ENCODE measurements at regions not wholly inside any gene's neighbourhood (a gene's known extent, or its start where the extent isn't known, plus 50 kb on each side); places are given as distances from the start of the nearest gene placed in this dataset.

- DNase-seq (no peak), ATAC-seq (ENCODE audit: low read depth) (no peak)
- no peak overlapping the region for H2AFZ ChIP-seq (ENCODE audit: insufficient read depth, low read depth, low read length, poor library complexity, severe bottlenecking)
- WGBS (ENCODE audit: insufficient coverage), result no CpG with 5 or more reads among the region's 2 CpGs
- peaks cover under 1 to 2% of the 10 kb centered on the region in 2 donors for H3K4me1 ChIP-seq (ENCODE audit: control insufficient read depth in 2 of 2, insufficient read depth in 2 of 2, low read length in 2 of 2)
- ChIA-PET POLR2A (no interaction called here), CTCF (no interaction called here)
- no peaks in the 10 kb centered on the region for H3K9me3 Mint-ChIP-seq (ENCODE audit: insufficient read depth)
- no peaks in the 10 kb centered on the region for H3K9me3 ChIP-seq (ENCODE audit: control extremely low read depth in 1 of 3, control insufficient read depth in 2 of 3, insufficient read depth in 1 of 3, low read length in 2 of 3)
- H3K27ac ChIP-seq (ENCODE audit: low read length in 2 of 2), result no peak overlapping the region
- intact Hi-C loops (cut with micrococcal nuclease), result no loop called here
- peaks cover 22% of the 10 kb centered on the region for H3K27me3 Mint-ChIP-seq
- no peak overlapping the region for H3K27ac Mint-ChIP-seq
- H3K4me3 ChIP-seq (ENCODE audit: control extremely low read depth in 1 of 5, extremely low read depth in 1 of 5, insufficient read depth in 1 of 5, low read depth in 2 of 5, low read length in 4 of 5), result no peak overlapping the region
- peaks cover 4% of the 10 kb centered on the region for H3K4me1 Mint-ChIP-seq
- no peak overlapping the region for H3K4me3 Mint-ChIP-seq
- peaks cover 0 to 4% (median 0%) of the 10 kb centered on the region in 4 experiments for H3K27me3 ChIP-seq (replicated peaks in 1 of 4; ENCODE audit: control extremely low read depth in 1 of 4, control insufficient read depth in 3 of 4, insufficient read depth in 4 of 4, low read length in 3 of 4)
- H3K79me2 ChIP-seq (ENCODE audit: control insufficient read depth, insufficient read depth, low read length), result no peaks in the 10 kb centered on the region
- no peaks in the 10 kb centered on the region for H4K20me1 ChIP-seq (ENCODE audit: control insufficient read depth, insufficient read depth, low read length, poor library complexity, severe bottlenecking)
- no peak overlapping the region for H3K4me2 ChIP-seq (replicated peaks; ENCODE audit: low read depth, low read length, poor library complexity, severe bottlenecking)
- H3K9ac ChIP-seq (ENCODE audit: low read length), result no peak overlapping the region
- TF ChIP-seq, protein P1, sequence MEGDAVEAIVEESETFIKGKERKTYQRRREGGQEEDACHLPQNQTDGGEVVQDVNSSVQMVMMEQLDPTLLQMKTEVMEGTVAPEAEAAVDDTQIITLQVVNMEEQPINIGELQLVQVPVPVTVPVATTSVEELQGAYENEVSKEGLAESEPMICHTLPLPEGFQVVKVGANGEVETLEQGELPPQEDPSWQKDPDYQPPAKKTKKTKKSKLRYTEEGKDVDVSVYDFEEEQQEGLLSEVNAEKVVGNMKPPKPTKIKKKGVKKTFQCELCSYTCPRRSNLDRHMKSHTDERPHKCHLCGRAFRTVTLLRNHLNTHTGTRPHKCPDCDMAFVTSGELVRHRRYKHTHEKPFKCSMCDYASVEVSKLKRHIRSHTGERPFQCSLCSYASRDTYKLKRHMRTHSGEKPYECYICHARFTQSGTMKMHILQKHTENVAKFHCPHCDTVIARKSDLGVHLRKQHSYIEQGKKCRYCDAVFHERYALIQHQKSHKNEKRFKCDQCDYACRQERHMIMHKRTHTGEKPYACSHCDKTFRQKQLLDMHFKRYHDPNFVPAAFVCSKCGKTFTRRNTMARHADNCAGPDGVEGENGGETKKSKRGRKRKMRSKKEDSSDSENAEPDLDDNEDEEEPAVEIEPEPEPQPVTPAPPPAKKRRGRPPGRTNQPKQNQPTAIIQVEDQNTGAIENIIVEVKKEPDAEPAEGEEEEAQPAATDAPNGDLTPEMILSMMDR (IDR thresholded peaks at IDR 0.05), result no peak
- no peak for TF ChIP-seq EZH2 (IDR thresholded peaks at IDR 0.05; ENCODE audit: borderline replicate concordance, insufficient read depth, low read depth, low read length, poor library complexity, severe bottlenecking)
- H3K36me3 ChIP-seq (replicated peaks in 1 of 2; ENCODE audit: control extremely low read depth in 1 of 2, control insufficient read depth in 1 of 2, extremely low read depth in 1 of 2, insufficient read depth in 2 of 2, low read length in 1 of 2), result no peaks in the 10 kb centered on the region
Observed at GRCh38 chr22:19591568-19591967, 67.4 kb upstream of the CLDN5 start.

DNA sequence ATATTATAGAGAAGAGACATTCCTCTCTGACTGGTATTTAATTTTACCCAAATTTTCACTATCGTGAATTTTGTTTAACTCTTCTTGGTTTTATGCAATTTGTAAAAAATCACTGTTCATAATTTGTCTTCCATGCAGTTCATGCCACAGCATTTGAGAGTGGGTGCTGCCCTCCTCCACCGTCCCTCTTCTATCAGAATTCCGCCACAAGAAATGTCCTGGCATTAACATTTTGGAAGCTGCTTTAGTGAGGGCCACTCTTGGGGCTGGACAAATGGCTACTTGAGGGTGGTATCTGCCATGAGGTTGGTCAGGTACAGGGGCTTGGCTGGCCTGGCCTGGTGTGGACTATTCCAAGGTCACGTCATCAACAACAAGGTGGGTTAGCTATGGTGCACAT is 68.3 kb upstream of the CLDN5 start:
- no peak for DNase-seq
- no peak overlapping the region for H3K27ac ChIP-seq (ENCODE audit: low read length in 2 of 2)
- intact Hi-C loops (cut with micrococcal nuclease), result no loop called here
- Mint-ChIP-seq H3K4me1 (peaks cover 11% of the 10 kb centered on the region), H3K27ac (no peak overlapping the region), H3K4me3 (no peak overlapping the region), H3K9me3 (ENCODE audit: insufficient read depth) (no peaks in the 10 kb centered on the region), H3K27me3 (peaks cover 14% of the 10 kb centered on the region)
- no peaks in the 10 kb centered on the region for H3K79me2 ChIP-seq (ENCODE audit: control insufficient read depth, insufficient read depth, low read length)
- H2AFZ ChIP-seq (ENCODE audit: insufficient read depth, low read depth, low read length, poor library complexity, severe bottlenecking), result no peak overlapping the region
- peaks cover 9 to 11% of the 10 kb centered on the region in 2 donors for H3K4me1 ChIP-seq (ENCODE audit: control insufficient read depth in 2 of 2, insufficient read depth in 2 of 2, low read length in 2 of 2)
- ATAC-seq (ENCODE audit: low read depth), result no peak
- ChIA-PET POLR2A (no interaction called here), CTCF (no interaction called here)
- H3K36me3 ChIP-seq (replicated peaks in 1 of 2; ENCODE audit: control extremely low read depth in 1 of 2, control insufficient read depth in 1 of 2, extremely low read depth in 1 of 2, insufficient read depth in 2 of 2, low read length in 1 of 2), result no peaks in the 10 kb centered on the region
- WGBS (ENCODE audit: insufficient coverage), result 100% methylated on average over 1 of the region's 4 CpGs
- no peaks in the 10 kb centered on the region for H3K9me3 ChIP-seq (ENCODE audit: control extremely low read depth in 1 of 3, control insufficient read depth in 2 of 3, insufficient read depth in 1 of 3, low read length in 2 of 3)
- H3K9ac ChIP-seq (ENCODE audit: low read length), result no peak overlapping the region
- H3K27me3 ChIP-seq (replicated peaks in 1 of 4; ENCODE audit: control extremely low read depth in 1 of 4, control insufficient read depth in 3 of 4, insufficient read depth in 4 of 4, low read length in 3 of 4), result peaks cover 0 to 4% (median 0%) of the 10 kb centered on the region in 4 experiments
- H3K4me2 ChIP-seq (replicated peaks; ENCODE audit: low read depth, low read length, poor library complexity, severe bottlenecking), result no peak overlapping the region
- no peak overlapping the region for H3K4me3 ChIP-seq (ENCODE audit: control extremely low read depth in 1 of 5, extremely low read depth in 1 of 5, insufficient read depth in 1 of 5, low read depth in 2 of 5, low read length in 4 of 5)
- no peaks in the 10 kb centered on the region for H4K20me1 ChIP-seq (ENCODE audit: control insufficient read depth, insufficient read depth, low read length, poor library complexity, severe bottlenecking)
- TF ChIP-seq, protein P1 (IDR thresholded peaks at IDR 0.05), result no peak
- no peak for TF ChIP-seq EZH2 (IDR thresholded peaks at IDR 0.05; ENCODE audit: borderline replicate concordance, insufficient read depth, low read depth, low read length, poor library complexity, severe bottlenecking)
